ENCODE measurements at regions not wholly inside any gene's neighbourhood (a gene's known extent, or its start where the extent isn't known, plus 50 kb on each side); places are given as distances from the start of the nearest gene placed in this dataset.

GRCh38 chr1:166484871-166485270, 318.1 kb upstream of the FAM78B start:
- Histone ChIP-seq H2AK5ac (ENCODE audit: low read length) (no peak overlapping the region), H3K4ac (ENCODE audit: low read depth, low read length) (no peak overlapping the region), H4K8ac (ENCODE audit: low read depth, low read length) (no peak overlapping the region), H3K27ac (ENCODE audit: low read depth, low read length) (no peak overlapping the region), H3K4me3 (ENCODE audit: low read length) (no peak overlapping the region), H4K5ac (ENCODE audit: low read length) (no peak overlapping the region), H3K27me3 (ENCODE audit: insufficient read depth, low read length, poor library complexity) (no peaks in the 10 kb centered on the region), H3K36me3 (ENCODE audit: control insufficient read depth, insufficient read depth, low read length) (no peaks in the 10 kb centered on the region), H3K79me2 (ENCODE audit: control insufficient read depth, insufficient read depth, low read length) (no peaks in the 10 kb centered on the region), H3K9ac (ENCODE audit: low read length) (no peak overlapping the region), H3K4me1 (ENCODE audit: control insufficient read depth, low read depth, low read length) (no peaks in the 10 kb centered on the region), H2BK15ac (replicated peaks; ENCODE audit: low read depth) (no peak overlapping the region), H3K23ac (ENCODE audit: low read length) (no peak overlapping the region), H3K4me2 (ENCODE audit: low read length) (no peak overlapping the region), H2BK120ac (ENCODE audit: low read depth, low read length) (no peak overlapping the region), H3K56ac (ENCODE audit: low read length) (no peak overlapping the region), H3K79me1 (ENCODE audit: low read length) (no peaks in the 10 kb centered on the region), H3K18ac (ENCODE audit: low read length) (no peak overlapping the region), H2BK5ac (ENCODE audit: low read length) (no peak overlapping the region)
- DNase-seq: no peak
- no CpG with 5 or more reads among the region's 6 CpGs for WGBS (ENCODE audit: extremely low coverage, insufficient coverage, low lambda C conversion rate)

GRCh38 chr1:166485620-166486019, 318.8 kb upstream of the FAM78B start:
- H3K9ac ChIP-seq (ENCODE audit: low read length): no peak overlapping the region
- H3K27me3 ChIP-seq (ENCODE audit: insufficient read depth, low read length, poor library complexity): no peaks in the 10 kb centered on the region
- no peak overlapping the region for H3K4me3 ChIP-seq (ENCODE audit: low read length)
- no peak overlapping the region for H2BK120ac ChIP-seq (ENCODE audit: low read depth, low read length)
- H2BK5ac ChIP-seq (ENCODE audit: low read length): no peak overlapping the region
- H3K56ac ChIP-seq (ENCODE audit: low read length): no peak overlapping the region
- DNase-seq: no peak
- H3K36me3 ChIP-seq (ENCODE audit: control insufficient read depth, insufficient read depth, low read length): no peaks in the 10 kb centered on the region
- H3K4me2 ChIP-seq (ENCODE audit: low read length): no peak overlapping the region
- H3K27ac ChIP-seq (ENCODE audit: low read depth, low read length): no peak overlapping the region
- no peaks in the 10 kb centered on the region for H3K4me1 ChIP-seq (ENCODE audit: control insufficient read depth, low read depth, low read length)
- H3K23ac ChIP-seq (ENCODE audit: low read length): no peak overlapping the region
- H4K5ac ChIP-seq (ENCODE audit: low read length): no peak overlapping the region
- no peaks in the 10 kb centered on the region for H3K79me2 ChIP-seq (ENCODE audit: control insufficient read depth, insufficient read depth, low read length)
- no peak overlapping the region for H3K4ac ChIP-seq (ENCODE audit: low read depth, low read length)
- H2BK15ac ChIP-seq (replicated peaks; ENCODE audit: low read depth): no peak overlapping the region
- no CpG with 5 or more reads among the region's 1 CpG for WGBS (ENCODE audit: extremely low coverage, insufficient coverage, low lambda C conversion rate)
- H3K79me1 ChIP-seq (ENCODE audit: low read length): no peaks in the 10 kb centered on the region
- no peak overlapping the region for H4K8ac ChIP-seq (ENCODE audit: low read depth, low read length)
- H3K18ac ChIP-seq (ENCODE audit: low read length): no peak overlapping the region
- H2AK5ac ChIP-seq (ENCODE audit: low read length): no peak overlapping the region

GRCh38 chr1:166488327-166488726, 321.5 kb upstream of the FAM78B start:
- no peak overlapping the region for H4K8ac ChIP-seq (ENCODE audit: low read depth, low read length)
- DNase-seq: no peak
- no peak overlapping the region for H2BK120ac ChIP-seq (ENCODE audit: low read depth, low read length)
- H3K9ac ChIP-seq (ENCODE audit: low read length): no peak overlapping the region
- H3K4ac ChIP-seq (ENCODE audit: low read depth, low read length): no peak overlapping the region
- no peaks in the 10 kb centered on the region for H3K4me1 ChIP-seq (ENCODE audit: control insufficient read depth, low read depth, low read length)
- H3K27me3 ChIP-seq (ENCODE audit: insufficient read depth, low read length, poor library complexity): no peaks in the 10 kb centered on the region
- no peaks in the 10 kb centered on the region for H3K79me2 ChIP-seq (ENCODE audit: control insufficient read depth, insufficient read depth, low read length)
- H2BK15ac ChIP-seq (replicated peaks; ENCODE audit: low read depth): no peak overlapping the region
- no peak overlapping the region for H3K27ac ChIP-seq (ENCODE audit: low read depth, low read length)
- no CpG with 5 or more reads among the region's 2 CpGs for WGBS (ENCODE audit: extremely low coverage, insufficient coverage, low lambda C conversion rate)
- H3K23ac ChIP-seq (ENCODE audit: low read length): no peak overlapping the region
- no peak overlapping the region for H3K18ac ChIP-seq (ENCODE audit: low read length)
- no peaks in the 10 kb centered on the region for H3K36me3 ChIP-seq (ENCODE audit: control insufficient read depth, insufficient read depth, low read length)
- H3K56ac ChIP-seq (ENCODE audit: low read length): no peak overlapping the region
- no peaks in the 10 kb centered on the region for H3K79me1 ChIP-seq (ENCODE audit: low read length)
- no peak overlapping the region for H3K4me2 ChIP-seq (ENCODE audit: low read length)
- no peak overlapping the region for H2BK5ac ChIP-seq (ENCODE audit: low read length)
- H3K4me3 ChIP-seq (ENCODE audit: low read length): no peak overlapping the region
- no peak overlapping the region for H4K5ac ChIP-seq (ENCODE audit: low read length)
- H2AK5ac ChIP-seq (ENCODE audit: low read length): no peak overlapping the region

GRCh38 chr1:166489356-166489669, 322.5 kb upstream of the FAM78B start:
- Histone ChIP-seq H3K79me1 (ENCODE audit: low read length) (no peaks in the 10 kb centered on the region), H4K5ac (ENCODE audit: low read length) (no peak overlapping the region), H3K4me2 (ENCODE audit: low read length) (no peak overlapping the region), H3K27me3 (ENCODE audit: insufficient read depth, low read length, poor library complexity) (no peaks in the 10 kb centered on the region), H3K56ac (ENCODE audit: low read length) (no peak overlapping the region), H2BK15ac (replicated peaks; ENCODE audit: low read depth) (no peak overlapping the region), H3K4me3 (ENCODE audit: low read length) (no peak overlapping the region), H4K8ac (ENCODE audit: low read depth, low read length) (no peak overlapping the region), H3K27ac (ENCODE audit: low read depth, low read length) (no peak overlapping the region), H3K4me1 (ENCODE audit: control insufficient read depth, low read depth, low read length) (no peaks in the 10 kb centered on the region), H2AK5ac (ENCODE audit: low read length) (no peak overlapping the region), H2BK5ac (ENCODE audit: low read length) (no peak overlapping the region), H3K18ac (ENCODE audit: low read length) (no peak overlapping the region), H3K9ac (ENCODE audit: low read length) (no peak overlapping the region), H3K4ac (ENCODE audit: low read depth, low read length) (no peak overlapping the region), H2BK120ac (ENCODE audit: low read depth, low read length) (no peak overlapping the region), H3K79me2 (ENCODE audit: control insufficient read depth, insufficient read depth, low read length) (no peaks in the 10 kb centered on the region), H3K23ac (ENCODE audit: low read length) (no peak overlapping the region), H3K36me3 (ENCODE audit: control insufficient read depth, insufficient read depth, low read length) (no peaks in the 10 kb centered on the region)
- DNase-seq: no peak
- WGBS (ENCODE audit: extremely low coverage, insufficient coverage, low lambda C conversion rate): 100% methylated on average over 1 of the region's 2 CpGs

GRCh38 chr1:166489670-166490436, 323.1 kb upstream of the FAM78B start:
- Histone ChIP-seq H3K9ac (ENCODE audit: low read length) (no peak overlapping the region), H2BK120ac (ENCODE audit: low read depth, low read length) (no peak overlapping the region), H3K27me3 (ENCODE audit: insufficient read depth, low read length, poor library complexity) (no peaks in the 10 kb centered on the region), H3K23ac (ENCODE audit: low read length) (no peak overlapping the region), H3K79me2 (ENCODE audit: control insufficient read depth, insufficient read depth, low read length) (no peaks in the 10 kb centered on the region), H3K79me1 (ENCODE audit: low read length) (no peaks in the 10 kb centered on the region), H4K8ac (ENCODE audit: low read depth, low read length) (no peak overlapping the region), H3K4ac (ENCODE audit: low read depth, low read length) (no peak overlapping the region), H3K36me3 (ENCODE audit: control insufficient read depth, insufficient read depth, low read length) (no peaks in the 10 kb centered on the region), H3K18ac (ENCODE audit: low read length) (no peak overlapping the region), H3K4me1 (ENCODE audit: control insufficient read depth, low read depth, low read length) (no peaks in the 10 kb centered on the region), H3K4me2 (ENCODE audit: low read length) (no peak overlapping the region), H2BK15ac (replicated peaks; ENCODE audit: low read depth) (no peak overlapping the region), H4K5ac (ENCODE audit: low read length) (no peak overlapping the region), H3K56ac (ENCODE audit: low read length) (no peak overlapping the region), H2AK5ac (ENCODE audit: low read length) (no peak overlapping the region), H2BK5ac (ENCODE audit: low read length) (no peak overlapping the region), H3K27ac (ENCODE audit: low read depth, low read length) (no peak overlapping the region), H3K4me3 (ENCODE audit: low read length) (no peak overlapping the region)
- no CpG with 5 or more reads among the region's 17 CpGs for WGBS (ENCODE audit: extremely low coverage, insufficient coverage, low lambda C conversion rate)
- DNase-seq: no peak

- no peak overlapping the region for H3K23ac ChIP-seq (ENCODE audit: low read length)
- H3K36me3 ChIP-seq (ENCODE audit: control insufficient read depth, insufficient read depth, low read length): no peaks in the 10 kb centered on the region
- no peaks in the 10 kb centered on the region for H3K79me1 ChIP-seq (ENCODE audit: low read length)
- no peak overlapping the region for H2BK5ac ChIP-seq (ENCODE audit: low read length)
- no peak overlapping the region for H3K18ac ChIP-seq (ENCODE audit: low read length)
- H3K4me2 ChIP-seq (ENCODE audit: low read length): no peak overlapping the region
- H4K5ac ChIP-seq (ENCODE audit: low read length): no peak overlapping the region
- H4K8ac ChIP-seq (ENCODE audit: low read depth, low read length): no peak overlapping the region
- H2BK15ac ChIP-seq (replicated peaks; ENCODE audit: low read depth): no peak overlapping the region
- DNase-seq: no peak
- WGBS (ENCODE audit: extremely low coverage, insufficient coverage, low lambda C conversion rate): no CpG with 5 or more reads among the region's 5 CpGs
- no peak overlapping the region for H3K56ac ChIP-seq (ENCODE audit: low read length)
- H2AK5ac ChIP-seq (ENCODE audit: low read length): no peak overlapping the region
- no peak overlapping the region for H3K4ac ChIP-seq (ENCODE audit: low read depth, low read length)
- no peaks in the 10 kb centered on the region for H3K27me3 ChIP-seq (ENCODE audit: insufficient read depth, low read length, poor library complexity)
- no peak overlapping the region for H3K27ac ChIP-seq (ENCODE audit: low read depth, low read length)
- no peak overlapping the region for H2BK120ac ChIP-seq (ENCODE audit: low read depth, low read length)
- H3K79me2 ChIP-seq (ENCODE audit: control insufficient read depth, insufficient read depth, low read length): no peaks in the 10 kb centered on the region
- H3K9ac ChIP-seq (ENCODE audit: low read length): no peak overlapping the region
- no peaks in the 10 kb centered on the region for H3K4me1 ChIP-seq (ENCODE audit: control insufficient read depth, low read depth, low read length)
- H3K4me3 ChIP-seq (ENCODE audit: low read length): no peak overlapping the region
These were observed 323.7 kb upstream of the FAM78B start for GRCh38 chr1:166490437-166490991.
